Neural progenitor cell (in vitro differentiated cells): ENCODE measurements at regions not wholly inside any gene's neighbourhood (a gene's known extent, or its start where the extent isn't known, plus 50 kb on each side); places are given as distances from the start of the nearest gene placed in this dataset.

Experiments
- DNase-seq: peaks from one replicate; pipeline ENCODE4 v3.0.0-alpha.2; 2016; ENCODE audit warnings: low spot score
- H2AFZ ChIP-seq: fragments of 200-600 bp; sonication (generic); replicated peaks from 2 replicates; pipeline ENCODE4 v1.6.1; 2016; ENCODE audit warnings: antibody characterized with exemption
- H3F3A ChIP-seq: fragments of 200-600 bp; sonication (generic); 2 replicates; pipeline ENCODE4 v1.6.1; 2016; ENCODE audit warnings: antibody characterized with exemption, low read depth
- H3K27ac ChIP-seq: fragments of 200-600 bp; sonication (generic); 2 replicates; pipeline ENCODE4 v1.5.1; 2016; ENCODE audit warnings: mild to moderate bottlenecking
- H3K27me3 ChIP-seq: fragments of 200-600 bp; sonication (generic); 2 replicates; pipeline ENCODE4 v1.6.1; 2016; ENCODE audit warnings: mild to moderate bottlenecking, moderate library complexity
- H3K36me3 ChIP-seq: fragments of 200-600 bp; sonication (generic); 2 replicates; pipeline ENCODE4 v1.5.1; 2016
- H3K4me1 ChIP-seq: fragments of 200-600 bp; sonication (generic); 2 replicates; pipeline ENCODE4 v1.6.1; 2016; ENCODE audit warnings: mixed run types
- H3K4me2 ChIP-seq: fragments of 200-600 bp; sonication (generic); 2 replicates; pipeline ENCODE4 v1.6.1; 2016
- H3K4me3 ChIP-seq: fragments of 200-600 bp; sonication (generic); 2 replicates; pipeline ENCODE4 v1.5.1; 2016
- H3K79me2 ChIP-seq: fragments of 200-600 bp; sonication (generic); 2 replicates; pipeline ENCODE4 v1.6.1; 2016; ENCODE audit warnings: low read depth
- H3K9ac ChIP-seq: fragments of 200-600 bp; sonication (generic); 2 replicates; pipeline ENCODE4 v1.6.1; 2016
- H3K9me3 ChIP-seq: fragments of 200-600 bp; sonication (generic); 2 replicates; pipeline ENCODE4 v1.5.1; 2016; ENCODE audit warnings: low read depth
- H4K20me1 ChIP-seq: fragments of 200-600 bp; sonication (generic); 2 replicates; pipeline ENCODE4 v1.6.1; 2016; ENCODE audit warnings: low read depth
- H3K27ac Mint-ChIP-seq: 3 replicates; pipeline ENCODE4 v1.8.0; 2021; ENCODE audit warnings: mixed read lengths
- H3K27me3 Mint-ChIP-seq: 2 replicates; pipeline ENCODE4 v1.8.0; 2022; ENCODE audit warnings: low read depth, mild to moderate bottlenecking, inconsistent platforms, moderate library complexity, mixed read lengths; ENCODE audit not compliant: insufficient read depth
- H3K36me3 Mint-ChIP-seq: 3 replicates; pipeline ENCODE4 v1.8.0; 2021; ENCODE audit warnings: mixed read lengths
- H3K4me1 Mint-ChIP-seq: 3 replicates; pipeline ENCODE4 v1.8.0; 2021; ENCODE audit warnings: mixed read lengths
- H3K4me3 Mint-ChIP-seq: 3 replicates; pipeline ENCODE4 v1.8.0; 2021; ENCODE audit warnings: mild to moderate bottlenecking, moderate library complexity, mixed read lengths
- H3K9me3 Mint-ChIP-seq: 3 replicates; pipeline ENCODE4 v1.8.0; 2020; ENCODE audit warnings: mixed read lengths
- CTCF ChIP-seq: fragments of 200-600 bp; sonication (generic); IDR thresholded peaks from 2 replicates; pipeline ENCODE4 v1.5.1; 2017; ENCODE audit warnings: antibody characterized with exemption, mild to moderate bottlenecking
- EZH2 ChIP-seq: fragments of 200-600 bp; sonication (generic); IDR thresholded peaks from 2 replicates; pipeline ENCODE4 v1.6.1; 2017; ENCODE audit warnings: antibody characterized with exemption, mild to moderate bottlenecking, moderate library complexity
- EZH2phosphoT487 ChIP-seq: fragments of 200-600 bp; sonication (generic); IDR thresholded peaks from 2 replicates; pipeline ENCODE4 v1.6.1; 2017; ENCODE audit warnings: antibody characterized with exemption

GRCh38 chr2:19205983-19206533 is 152.4 kb downstream of the OSR1 start:
- Histone ChIP-seq H3F3A (no peaks in the 10 kb centered on the region), H3K79me2 (no peaks in the 10 kb centered on the region), H3K36me3 (no peaks in the 10 kb centered on the region), H3K4me1 (no peaks in the 10 kb centered on the region), H3K9ac (no peak overlapping the region), H3K27me3 (no peaks in the 10 kb centered on the region), H2AFZ (no peak overlapping the region), H3K4me3 (no peak overlapping the region), H3K27ac (no peak overlapping the region), H3K4me2 (no peak overlapping the region), H3K9me3 (no peaks in the 10 kb centered on the region), H4K20me1 (no peaks in the 10 kb centered on the region)
- no peak overlapping the region for H3K4me3 Mint-ChIP-seq
- no peaks in the 10 kb centered on the region for H3K27me3 Mint-ChIP-seq
- no peak overlapping the region for H3K27ac Mint-ChIP-seq
- no peaks in the 10 kb centered on the region for H3K9me3 Mint-ChIP-seq
- H3K4me1 Mint-ChIP-seq, result peaks cover 4% of the 10 kb centered on the region
- H3K36me3 Mint-ChIP-seq, result no peaks in the 10 kb centered on the region
- DNase-seq, result no peak
- TF ChIP-seq CTCF (no peak), EZH2phosphoT487 (no peak), EZH2 (no peak)

GRCh38 chr2:19203866-19204265 is 154.6 kb downstream of the OSR1 start:
- no peaks in the 10 kb centered on the region for H3K9me3 Mint-ChIP-seq
- no peaks in the 10 kb centered on the region for H3K36me3 Mint-ChIP-seq
- no peaks in the 10 kb centered on the region for H3K27me3 Mint-ChIP-seq
- H3K4me3 ChIP-seq, result no peak overlapping the region
- no peak for DNase-seq
- no peak overlapping the region for H3K4me3 Mint-ChIP-seq
- H3K4me2 ChIP-seq, result no peak overlapping the region
- H4K20me1 ChIP-seq, result no peaks in the 10 kb centered on the region
- H2AFZ ChIP-seq, result no peak overlapping the region
- no peaks in the 10 kb centered on the region for H3K9me3 ChIP-seq
- peak overlapping the region; percentile 14 for H3K27ac Mint-ChIP-seq
- H3K27me3 ChIP-seq, result no peaks in the 10 kb centered on the region
- H3K4me1 Mint-ChIP-seq, result peaks cover 4% of the 10 kb centered on the region
- H3K79me2 ChIP-seq, result no peaks in the 10 kb centered on the region
- H3K9ac ChIP-seq, result no peak overlapping the region
- TF ChIP-seq CTCF, result no peak
- TF ChIP-seq EZH2phosphoT487, result no peak
- no peak for TF ChIP-seq EZH2
- no peaks in the 10 kb centered on the region for H3K4me1 ChIP-seq
- no peaks in the 10 kb centered on the region for H3F3A ChIP-seq
- H3K27ac ChIP-seq, result no peak overlapping the region
- H3K36me3 ChIP-seq, result no peaks in the 10 kb centered on the region

- no peaks in the 10 kb centered on the region for H3K79me2 ChIP-seq
- no peak for DNase-seq
- no peaks in the 10 kb centered on the region for H3K9me3 Mint-ChIP-seq
- no peak overlapping the region for H3K4me3 ChIP-seq
- no peak overlapping the region for H3K4me3 Mint-ChIP-seq
- TF ChIP-seq CTCF (no peak), EZH2phosphoT487 (no peak), EZH2 (no peak)
- no peak overlapping the region for H3K4me2 ChIP-seq
- H3K27me3 Mint-ChIP-seq, result no peaks in the 10 kb centered on the region
- H3K36me3 Mint-ChIP-seq, result no peaks in the 10 kb centered on the region
- H4K20me1 ChIP-seq, result no peaks in the 10 kb centered on the region
- no peaks in the 10 kb centered on the region for H3K9me3 ChIP-seq
- no peaks in the 10 kb centered on the region for H3K4me1 ChIP-seq
- no peak overlapping the region for H2AFZ ChIP-seq
- H3K4me1 Mint-ChIP-seq, result peaks cover 4% of the 10 kb centered on the region
- no peak overlapping the region for H3K27ac ChIP-seq
- no peak overlapping the region for H3K27ac Mint-ChIP-seq
- no peaks in the 10 kb centered on the region for H3K36me3 ChIP-seq
- H3K27me3 ChIP-seq, result no peaks in the 10 kb centered on the region
- no peak overlapping the region for H3K9ac ChIP-seq
- H3F3A ChIP-seq, result no peaks in the 10 kb centered on the region
These were observed 156.4 kb downstream of the OSR1 start for GRCh38 chr2:19201911-19202462.
